HG02623 (cell line): ENCODE measurements at regions not wholly inside any gene's neighbourhood (a gene's known extent, or its start where the extent isn't known, plus 50 kb on each side); places are given as distances from the start of the nearest gene placed in this dataset.

Source experiments
- ATAC-seq: cut with Tn5 transposase; IDR thresholded peaks from one replicate; pipeline ENCODE4 v1.9.1; 2021; ENCODE audit warnings: moderate library complexity; ENCODE audit not compliant: unreplicated experiment

DNA sequence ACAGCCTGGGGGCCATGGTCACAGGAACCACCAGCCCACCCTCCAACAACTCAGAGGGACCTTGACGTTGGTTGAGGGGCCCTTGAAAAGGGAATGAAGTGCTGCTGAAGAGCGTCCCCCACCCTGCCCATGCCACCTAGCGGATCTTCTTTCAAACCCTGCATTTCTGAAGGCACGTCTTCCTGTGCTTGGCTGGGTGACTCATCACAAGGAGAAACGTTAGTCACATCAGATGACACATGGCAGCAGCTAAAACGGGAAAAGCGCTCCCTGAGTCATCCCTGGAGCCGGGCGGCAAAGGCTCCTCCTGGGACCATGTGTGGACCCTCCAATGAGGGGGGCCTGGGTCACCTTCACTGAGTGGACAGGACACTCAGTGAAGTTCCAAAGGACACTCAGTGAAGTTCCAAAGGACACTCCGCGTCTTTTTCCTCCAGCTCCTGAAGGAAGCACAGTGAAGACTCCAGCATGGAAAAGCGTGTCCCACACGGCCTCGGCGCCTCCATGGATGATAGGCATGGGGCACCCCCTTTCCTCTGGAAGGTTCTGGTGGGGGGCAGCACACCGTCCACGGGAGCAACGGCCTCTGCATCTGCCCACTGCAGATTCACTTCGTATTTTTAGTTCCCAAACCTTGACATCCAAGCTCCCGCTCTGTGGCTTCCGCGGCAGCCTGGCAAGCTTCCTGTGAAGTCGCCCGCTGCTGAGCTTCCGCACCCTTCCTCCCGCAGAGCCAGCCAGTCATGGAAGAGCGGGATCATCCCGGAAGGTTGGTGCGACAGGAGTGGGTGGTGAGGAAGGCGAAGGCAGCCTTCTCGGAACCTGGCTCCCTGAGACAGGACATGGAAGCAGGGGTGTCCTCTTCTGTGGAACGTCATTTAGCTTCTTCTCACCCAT is 383.4 kb downstream of the VRK1 start:
- ATAC-seq: no peak

DNA sequence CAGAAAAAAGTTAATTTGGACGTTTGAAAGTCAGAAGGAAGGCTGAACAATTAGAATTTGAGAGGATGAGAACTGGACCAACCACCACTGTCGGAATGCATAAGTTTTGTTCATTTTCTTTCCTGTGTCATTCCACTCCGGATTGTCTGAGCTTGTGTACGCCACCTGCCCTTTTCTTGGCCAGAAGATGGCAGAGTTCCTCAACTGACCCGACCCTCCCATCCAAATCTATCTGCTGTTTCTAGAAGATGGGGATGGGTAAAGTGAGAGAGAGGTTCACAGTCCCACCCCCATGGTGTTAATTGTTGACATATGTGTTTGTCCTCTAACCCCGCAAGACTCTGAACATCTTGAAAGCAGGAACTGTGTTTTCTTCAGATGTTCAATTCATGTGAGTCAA is 388.0 kb downstream of the VRK1 start:
- no peak for ATAC-seq

DNA sequence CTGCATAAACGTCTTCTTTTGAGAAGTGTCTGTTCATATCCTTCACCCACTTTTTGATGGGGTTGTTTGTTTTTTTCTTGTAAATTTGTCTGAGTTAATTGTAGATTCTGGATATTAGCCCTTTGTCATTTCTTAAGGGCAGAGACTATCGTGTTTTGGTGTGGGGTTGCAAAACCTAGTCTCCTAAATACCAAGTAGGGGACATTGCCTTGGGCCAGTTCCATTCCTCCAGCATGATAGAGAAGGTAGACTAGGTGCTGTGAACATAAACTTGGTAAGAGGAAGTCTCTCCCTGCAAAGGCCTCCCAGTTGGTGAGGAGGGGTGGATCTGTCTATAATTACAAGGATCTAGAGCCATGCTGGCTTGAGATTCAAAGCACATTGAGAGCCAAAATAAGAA is 390.7 kb downstream of the VRK1 start:
- ATAC-seq: no peak

DNA sequence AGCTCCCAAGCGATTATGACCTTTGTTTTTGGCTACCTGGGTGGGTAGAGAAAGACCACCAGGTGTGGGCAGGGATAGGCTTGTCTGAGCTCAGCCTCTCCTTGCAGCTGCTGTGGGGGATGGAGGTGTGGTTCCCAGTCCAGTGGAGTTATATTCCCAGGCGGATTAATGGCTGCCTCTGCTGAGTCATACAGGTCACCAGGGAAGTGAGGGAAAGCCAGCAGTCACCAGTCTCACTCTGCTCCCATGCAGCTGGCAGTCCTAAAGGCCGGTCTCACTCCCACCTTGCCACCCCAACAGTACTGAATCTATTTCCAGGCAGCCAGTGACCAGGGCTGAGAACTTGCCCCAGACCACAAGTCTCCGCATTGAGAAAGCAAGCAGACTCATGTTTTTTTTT is 399.2 kb downstream of the VRK1 start:
- no peak for ATAC-seq

DNA sequence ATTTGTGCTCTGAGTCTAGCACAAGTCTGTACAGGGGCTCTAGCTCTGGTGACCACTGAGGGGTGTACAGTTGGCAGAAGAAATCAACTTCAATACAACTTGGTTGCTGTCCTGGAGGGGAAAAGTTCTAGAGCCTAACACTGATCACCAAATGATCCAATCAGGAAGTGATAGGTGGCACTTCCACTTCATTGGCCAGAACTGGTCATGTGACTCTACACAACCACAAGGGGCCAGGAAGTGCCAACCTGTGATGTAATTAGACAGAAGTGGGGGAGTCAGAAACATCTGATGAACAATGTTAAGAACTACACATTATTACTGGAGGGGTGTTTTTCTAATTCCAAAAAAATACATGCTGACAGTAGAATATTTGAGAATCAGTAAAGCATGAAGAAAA is 401.6 kb downstream of the VRK1 start:
- ATAC-seq: no peak

DNA sequence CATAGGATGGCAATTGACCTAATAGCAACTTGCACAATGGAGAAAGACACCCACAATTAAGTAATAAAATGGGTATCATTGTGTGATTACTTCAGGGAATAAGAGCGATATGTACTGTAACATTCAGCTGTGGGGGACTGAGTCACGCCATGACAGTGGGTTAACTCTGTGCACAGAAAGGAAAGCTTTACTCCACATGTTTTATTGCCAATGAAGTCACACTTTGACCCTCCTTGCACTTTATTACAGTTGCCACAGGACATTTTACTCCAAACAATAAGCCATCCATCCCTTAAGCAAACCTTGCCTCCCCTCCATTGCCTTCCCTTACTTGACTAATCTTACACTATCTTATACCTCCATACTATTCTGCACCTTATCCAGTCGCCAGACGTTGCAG is 403.1 kb downstream of the VRK1 start:
- no peak for ATAC-seq

DNA sequence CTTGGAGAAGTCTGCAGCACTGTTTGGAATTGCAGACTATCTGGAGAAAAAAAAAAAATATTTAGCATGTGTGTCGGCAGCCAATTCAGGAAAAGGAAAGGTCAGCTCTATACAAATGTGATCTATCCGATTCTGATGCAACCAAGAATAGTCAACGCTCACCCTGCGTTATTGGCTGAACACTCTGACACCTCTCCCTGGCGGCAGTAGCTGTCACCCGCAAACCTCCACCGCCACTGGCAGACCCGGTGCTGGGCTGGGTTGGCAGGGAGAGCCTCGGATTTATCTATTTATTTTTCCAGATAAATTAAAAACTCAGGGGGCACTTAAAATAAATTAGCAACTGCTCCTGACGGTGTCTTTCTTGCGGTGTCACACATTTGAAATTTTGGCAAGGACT is 409.7 kb downstream of the VRK1 start:
- no peak for ATAC-seq

DNA sequence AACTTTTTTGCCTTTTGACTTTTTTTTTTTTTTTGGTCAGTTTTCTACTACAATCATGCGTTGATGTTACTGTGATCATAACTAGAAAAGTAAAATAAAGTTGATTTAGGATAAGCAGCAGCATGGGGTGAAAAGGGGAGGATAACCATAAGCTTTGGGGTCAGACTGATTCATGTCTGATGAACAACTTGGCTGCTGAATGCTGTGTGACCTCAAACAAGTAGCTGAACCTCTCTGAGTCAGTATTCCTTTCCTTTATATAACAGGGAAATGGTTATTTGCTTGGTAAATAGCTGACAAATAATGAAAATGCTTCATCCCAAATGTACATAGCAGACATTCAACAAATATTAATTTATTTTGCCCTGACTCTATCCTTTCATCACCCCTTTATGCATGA is 413.0 kb downstream of the VRK1 start:
- ATAC-seq: no peak

DNA sequence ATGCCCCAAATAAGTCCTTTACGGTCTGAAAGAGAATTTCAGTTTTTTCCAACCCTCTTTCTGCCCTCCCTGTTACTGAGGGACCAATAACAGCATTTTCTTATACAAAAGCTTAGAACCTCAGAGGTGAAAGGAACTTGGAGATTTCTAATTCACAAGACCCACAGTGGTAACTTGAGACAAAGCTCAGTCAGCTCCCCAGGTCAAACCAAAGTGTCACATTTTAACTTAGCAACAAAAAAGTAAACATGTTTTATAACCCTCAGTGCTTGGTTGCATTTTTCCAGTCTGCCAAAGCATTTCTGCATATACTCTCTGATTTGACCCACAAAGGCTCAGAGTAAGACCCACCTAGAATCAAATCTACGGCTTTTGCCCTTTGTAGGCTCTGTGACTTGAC is 415.2 kb downstream of the VRK1 start:
- ATAC-seq: no peak

DNA sequence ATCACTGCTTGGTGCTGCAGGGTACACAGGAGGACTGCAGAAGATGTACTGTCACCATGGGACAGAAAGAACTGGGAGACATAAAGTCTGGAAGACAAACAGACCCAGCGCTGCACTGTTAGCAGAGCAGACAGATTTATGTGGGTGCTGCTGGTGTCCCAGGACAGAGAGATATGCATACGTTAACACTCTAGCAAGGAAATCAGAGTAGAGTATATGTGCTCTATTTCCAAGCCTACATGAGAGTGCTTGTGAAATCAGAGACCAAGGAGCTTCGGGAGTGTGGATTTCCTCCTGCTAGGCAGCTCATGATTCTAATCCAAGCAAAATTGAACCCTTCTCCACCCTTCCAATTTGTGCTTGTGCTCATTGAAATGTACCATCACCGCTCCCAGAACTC is 416.5 kb downstream of the VRK1 start:
- no peak for ATAC-seq

DNA sequence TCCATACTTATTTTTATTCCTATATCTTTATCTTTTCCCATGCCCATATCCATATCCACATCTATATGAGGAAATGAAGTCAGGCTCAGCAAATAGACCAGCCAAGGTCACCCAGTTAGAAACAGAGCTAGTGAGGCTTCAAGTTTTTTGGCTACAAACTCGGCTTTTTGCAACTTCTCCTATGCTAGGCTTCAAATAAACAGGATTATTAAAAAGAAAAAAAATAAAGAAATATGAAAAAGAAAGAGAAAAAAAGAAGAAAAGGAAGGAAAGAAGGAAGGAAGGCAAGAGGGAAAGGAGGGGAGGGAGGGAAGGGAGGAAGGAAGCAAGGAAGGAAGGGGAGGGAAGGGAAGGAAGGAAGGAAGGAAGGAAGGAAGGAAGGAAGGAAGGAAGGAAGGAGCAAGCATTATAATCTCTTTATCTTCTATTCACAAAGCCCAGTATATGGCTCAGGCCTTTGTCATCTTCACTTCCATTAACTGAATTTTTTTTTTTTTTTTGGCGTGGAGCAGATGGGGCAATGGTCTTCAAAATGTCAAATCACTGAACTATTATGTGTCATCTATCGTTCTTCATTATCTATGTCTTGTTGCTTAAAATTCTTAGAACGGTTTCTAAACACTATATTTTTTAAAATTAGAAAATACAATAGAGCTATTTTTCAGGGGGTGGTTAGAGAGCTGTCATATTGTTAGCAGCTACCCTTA is 418.2 kb downstream of the VRK1 start:
- no peak for ATAC-seq

DNA sequence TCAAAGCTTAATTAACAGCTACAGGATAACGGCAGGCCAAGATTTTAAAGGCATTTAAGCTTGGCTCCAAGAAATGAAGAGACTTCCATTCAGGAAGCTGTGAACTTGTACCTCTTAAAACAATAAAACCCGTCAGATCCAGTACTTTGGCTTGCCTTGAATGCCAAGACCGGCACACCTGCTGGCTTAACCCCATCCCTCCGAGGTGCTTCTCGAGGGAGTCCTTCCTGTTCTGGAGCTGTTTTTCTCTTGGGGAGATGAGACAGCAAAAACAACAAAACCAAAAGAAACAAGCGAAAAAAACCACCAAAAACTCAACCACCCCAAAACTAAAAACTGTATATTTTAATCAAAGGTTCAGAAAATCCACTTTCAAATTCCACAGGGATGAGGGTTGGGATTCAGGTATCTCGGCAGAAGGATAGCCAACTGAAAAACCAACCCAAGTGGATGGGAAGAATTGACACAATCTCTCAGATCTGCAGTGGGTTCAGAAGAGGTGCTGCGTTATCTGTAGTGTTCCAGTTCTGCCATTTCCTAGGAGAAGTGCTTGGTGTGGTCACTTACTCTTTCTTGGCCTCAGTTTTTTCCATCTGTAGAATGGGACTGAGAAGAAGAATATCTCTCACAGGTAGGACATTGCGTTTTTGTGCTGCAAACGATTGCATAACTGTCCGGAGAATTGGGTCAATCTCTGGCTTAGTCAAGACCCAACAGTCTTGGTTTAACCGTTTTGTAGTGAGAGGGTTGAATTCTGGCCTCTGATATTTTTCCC is 420.1 kb downstream of the VRK1 start:
- no peak for ATAC-seq

DNA sequence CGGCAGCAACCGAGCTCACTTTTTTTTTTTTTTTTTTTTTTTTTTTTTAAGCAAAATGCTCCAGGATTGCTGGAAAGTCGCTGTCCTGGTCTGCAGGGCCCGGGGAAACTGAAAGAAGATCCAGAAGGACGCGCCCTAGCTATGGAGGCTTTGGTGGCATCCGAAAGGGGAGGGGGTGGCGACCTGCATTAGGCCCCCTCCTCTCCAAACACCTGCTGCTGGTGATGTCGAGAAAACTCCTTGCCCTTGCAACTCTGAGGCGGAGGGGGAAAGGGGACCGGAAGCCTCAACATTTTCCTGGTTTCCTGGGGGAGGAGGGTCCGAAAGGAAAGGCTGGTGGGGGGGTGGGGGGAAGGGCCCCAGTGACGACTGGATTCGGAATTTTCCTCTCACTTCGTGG is 421.1 kb downstream of the VRK1 start:
- no peak for ATAC-seq

DNA sequence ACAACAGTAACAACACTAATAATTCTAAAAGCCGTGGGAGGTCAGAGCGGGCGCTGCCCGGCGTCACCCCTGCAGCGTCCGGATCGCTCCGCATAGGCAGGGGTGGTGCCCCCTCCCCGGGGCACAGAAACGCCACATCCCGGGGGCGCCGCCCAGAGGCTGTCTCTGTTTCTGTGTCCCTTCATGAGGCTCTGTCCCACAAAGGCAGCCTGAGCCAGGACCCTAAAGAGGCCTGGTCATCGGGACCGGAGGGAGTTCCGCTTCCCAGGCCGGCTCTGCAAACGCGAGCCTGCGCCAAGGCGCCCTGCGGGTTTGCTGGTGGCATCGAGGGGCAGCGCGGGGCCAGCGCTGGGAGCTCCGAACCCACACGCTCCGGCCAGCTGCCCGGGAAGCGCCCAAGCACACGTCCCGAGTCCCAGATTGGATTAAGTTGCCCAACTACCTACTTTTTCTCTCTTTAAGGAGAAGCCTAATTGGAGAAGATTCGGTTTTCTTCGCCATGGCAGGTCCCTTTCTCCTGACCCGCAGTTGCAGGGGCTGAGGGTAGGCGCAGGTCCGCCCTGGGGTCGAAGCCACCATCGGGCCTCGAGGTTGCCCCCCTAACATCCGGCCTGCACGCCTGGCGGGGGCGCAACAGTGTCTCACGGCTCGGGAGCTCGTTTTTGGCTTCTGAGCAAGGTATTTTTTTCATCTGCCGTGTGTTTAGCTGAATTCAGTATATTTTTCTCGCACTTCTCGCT is 421.7 kb downstream of the VRK1 start:
- no peak for ATAC-seq

DNA sequence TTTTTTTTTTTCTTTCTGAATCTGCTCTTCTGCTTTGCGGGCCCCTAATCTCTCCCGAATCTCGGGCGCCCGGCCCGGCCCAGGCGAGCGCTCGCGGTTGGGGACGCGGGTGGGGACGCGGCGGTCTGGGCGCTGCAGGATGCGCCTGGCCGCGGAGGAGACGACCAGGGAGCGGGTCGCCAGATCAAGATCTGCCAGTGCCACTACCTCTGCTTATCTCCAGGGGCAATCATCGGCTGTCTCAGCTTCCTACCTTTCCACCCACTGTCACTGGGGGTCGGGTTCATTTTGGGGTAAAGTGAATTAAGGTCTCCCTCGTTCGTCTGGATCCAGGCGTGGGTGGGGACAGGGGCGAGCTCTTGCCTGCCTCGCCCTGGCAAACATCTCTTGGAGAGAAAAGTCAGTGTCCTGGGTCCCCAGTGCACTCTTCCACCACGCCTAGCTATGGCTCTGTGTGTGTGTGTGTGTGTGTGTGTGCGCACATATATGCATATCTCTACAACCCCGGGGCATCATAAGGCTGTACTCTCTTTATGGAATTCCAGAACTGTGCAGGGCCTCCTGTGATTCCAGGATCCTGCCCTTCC is 422.3 kb downstream of the VRK1 start:
- no peak for ATAC-seq

DNA sequence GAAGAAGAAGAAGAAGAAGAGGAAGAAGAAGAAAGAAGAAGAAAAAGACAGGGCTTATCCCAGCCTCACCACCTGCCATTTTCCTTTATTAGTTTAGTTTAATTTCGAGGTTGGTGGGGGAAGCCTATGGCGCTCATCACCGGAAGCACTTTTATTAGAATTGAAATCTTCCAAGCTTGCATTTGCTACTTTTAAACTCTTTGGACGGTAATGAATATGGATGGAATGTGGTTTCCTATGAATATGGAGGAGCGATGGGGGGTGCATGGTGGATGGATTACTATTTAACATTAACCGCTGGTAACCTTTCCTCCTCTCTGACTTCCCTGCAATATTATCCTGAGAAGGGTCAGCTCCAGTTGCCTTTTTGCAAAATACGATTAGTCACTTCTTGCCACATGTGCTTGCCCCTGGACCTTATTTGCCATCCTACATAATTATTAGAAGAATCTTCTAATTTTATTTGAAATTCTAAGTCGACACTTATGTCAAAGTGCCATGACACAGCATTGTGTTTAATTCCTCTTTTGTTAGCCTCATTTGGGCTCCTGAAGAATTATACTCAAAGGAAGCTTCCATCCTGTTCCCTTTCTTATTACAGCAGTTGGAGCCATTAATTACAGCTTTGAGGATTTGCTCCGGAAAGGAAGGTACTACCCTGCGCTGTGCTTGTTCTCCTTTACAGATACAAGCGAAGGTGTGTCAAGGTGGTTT is 424.5 kb downstream of the VRK1 start:
- ATAC-seq: no peak

DNA sequence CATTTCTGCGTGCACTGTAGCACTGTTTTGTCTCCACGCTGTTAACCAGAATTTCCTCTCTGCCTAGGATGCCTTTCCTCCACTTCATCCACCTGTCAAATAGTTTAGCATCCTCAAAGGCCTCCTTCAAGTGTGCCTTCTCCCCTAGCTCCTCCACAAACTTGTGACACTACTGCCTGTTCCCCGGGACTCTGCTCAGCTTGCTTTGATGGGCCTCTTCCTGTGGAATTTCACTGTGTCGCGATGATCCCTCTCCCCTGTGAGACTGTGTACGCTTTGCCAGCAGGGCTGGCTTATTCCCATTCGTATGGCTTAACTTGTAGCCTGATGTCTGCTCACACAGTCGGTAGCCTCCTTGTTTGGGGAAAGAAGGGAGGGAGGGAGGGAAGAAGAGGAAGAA is 426.8 kb downstream of the VRK1 start:
- no peak for ATAC-seq

DNA sequence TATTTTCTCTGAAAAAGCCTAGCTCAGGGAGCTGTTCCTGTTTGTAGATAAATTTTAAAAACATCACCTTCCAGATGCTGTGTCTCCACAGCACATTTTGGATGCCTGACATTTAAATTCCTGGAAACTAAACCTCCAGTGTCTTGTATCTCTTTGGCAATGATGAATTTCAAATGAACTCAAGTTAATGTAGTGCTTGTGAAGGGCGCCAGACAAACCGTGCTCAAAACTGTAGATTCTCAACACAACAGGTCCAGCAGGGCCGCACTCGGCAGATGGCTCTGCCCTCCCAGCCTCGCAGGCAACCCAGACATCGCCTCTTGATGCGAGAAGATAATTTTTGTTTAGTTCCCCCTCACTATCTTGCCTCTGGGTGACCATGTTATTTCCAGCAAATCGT is 432.9 kb downstream of the VRK1 start:
- no peak for ATAC-seq

DNA sequence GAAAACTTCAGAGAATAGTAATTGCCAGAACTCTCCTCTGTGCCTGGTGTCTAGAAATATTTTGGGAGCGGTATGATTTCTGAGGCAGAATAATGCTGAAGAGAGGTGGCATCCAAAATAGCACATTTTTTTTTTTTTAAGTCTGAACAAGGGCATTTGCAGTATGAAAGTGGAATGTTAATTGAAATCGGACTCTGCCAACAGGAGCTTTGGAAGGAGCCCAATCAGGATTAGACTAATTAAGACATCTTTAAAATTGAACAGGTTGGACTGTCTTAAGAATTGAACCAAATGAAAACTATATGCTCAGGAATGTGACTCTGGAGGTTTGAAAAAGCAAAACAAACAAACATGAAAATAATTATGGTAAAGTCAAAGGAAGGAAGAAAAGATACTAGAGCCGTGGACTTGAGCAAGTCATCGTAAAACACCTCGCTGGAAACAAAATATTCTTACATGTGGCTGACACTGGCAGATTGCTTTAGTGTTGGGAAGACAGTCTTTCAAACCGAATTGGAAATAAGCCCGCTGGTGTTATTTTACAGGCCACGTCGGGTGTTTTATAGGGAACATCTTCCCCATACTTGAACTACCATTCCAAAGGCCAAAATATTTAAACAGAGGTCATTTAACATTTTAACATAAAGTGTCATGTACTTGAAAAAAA is 436.3 kb downstream of the VRK1 start:
- ATAC-seq: no peak

DNA sequence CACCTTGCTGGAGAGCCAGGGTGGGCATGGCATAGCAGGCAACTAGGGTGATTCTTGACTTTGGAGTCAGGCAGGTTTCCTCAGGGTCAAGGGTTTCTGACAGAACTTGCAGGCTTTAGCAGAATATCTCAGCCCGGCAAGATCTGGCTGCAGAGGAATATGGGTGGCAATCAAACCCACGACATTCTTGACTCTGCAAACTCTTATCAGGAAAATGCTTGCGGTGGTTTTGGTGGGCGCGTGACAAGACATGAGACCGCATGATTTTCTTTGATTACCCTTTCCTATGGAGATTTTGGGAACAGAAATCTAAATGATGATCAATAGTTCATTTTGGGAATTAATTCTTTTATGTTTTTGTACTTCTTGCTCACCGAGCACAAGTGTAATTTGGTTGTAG is 449.5 kb downstream of the VRK1 start:
- no peak for ATAC-seq
